Panc1 (cell line): ENCODE measurements at regions not wholly inside any gene's neighbourhood (a gene's known extent, or its start where the extent isn't known, plus 50 kb on each side); places are given as distances from the start of the nearest gene placed in this dataset.

Experiments
- POLR2AphosphoS5 ChIP-seq: IDR thresholded peaks from 2 replicates; pipeline ENCODE4 v1.6.1; 2012; ENCODE audit warnings: mild to moderate bottlenecking, low read depth, low read length, moderate library complexity
- TCF7L2 ChIP-seq: IDR thresholded peaks from 2 replicates; pipeline ENCODE4 v1.6.1; 2011; ENCODE audit warnings: mild to moderate bottlenecking, low read depth, low read length, inconsistent platforms
- TF ChIP-seq, protein P1 (sequence below): fragments of 450-650 bp; IDR thresholded peaks from 2 replicates; pipeline ENCODE4 v1.5.1; 2017; ENCODE audit warnings: mild to moderate bottlenecking
- TF ChIP-seq, protein P2 (sequence below), 2 experiments: IDR thresholded peaks; 2 replicates each; pipeline ENCODE4 v1.6.1; 2011 to 2012; ENCODE audit warnings: low read depth in 2 of 2, control low read depth in 1 of 2, low read length in 1 of 2, mild to moderate bottlenecking in 1 of 2, moderate library complexity in 1 of 2; ENCODE audit not compliant: insufficient read depth in 1 of 2

DNA sequence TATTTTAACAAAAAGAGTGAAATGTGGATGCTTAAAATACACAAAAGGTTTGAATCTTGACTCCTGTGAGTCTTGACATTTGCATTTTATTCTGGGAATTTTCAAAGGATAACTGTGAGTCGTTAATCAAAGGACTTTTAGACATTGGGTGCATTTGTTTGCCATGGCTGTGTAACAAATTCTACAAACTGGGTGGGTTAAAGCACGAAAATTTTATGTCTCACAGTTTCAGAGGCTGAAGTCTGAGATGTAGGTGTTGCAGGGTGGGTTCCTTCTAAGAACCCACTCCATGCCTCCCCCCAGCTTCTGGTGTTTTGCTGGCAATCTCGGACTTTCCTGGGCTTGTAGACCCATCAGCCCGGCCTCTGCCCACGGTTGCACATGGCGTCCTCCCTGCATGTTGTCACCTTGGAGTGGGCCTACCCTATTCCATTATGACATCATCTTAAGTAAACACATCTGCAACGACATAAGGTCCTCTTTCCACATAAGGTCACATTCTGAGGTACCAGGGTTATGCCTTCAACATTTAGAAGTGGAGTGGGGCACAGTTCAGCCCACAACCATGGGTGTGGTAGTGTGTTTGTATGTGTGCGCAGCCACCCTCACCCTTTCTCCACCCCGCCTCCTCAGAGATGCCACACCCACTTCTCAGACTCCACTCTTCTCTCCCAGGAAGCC is 113.1 kb downstream of the FOXA2 start:
- TF ChIP-seq, protein P1, sequence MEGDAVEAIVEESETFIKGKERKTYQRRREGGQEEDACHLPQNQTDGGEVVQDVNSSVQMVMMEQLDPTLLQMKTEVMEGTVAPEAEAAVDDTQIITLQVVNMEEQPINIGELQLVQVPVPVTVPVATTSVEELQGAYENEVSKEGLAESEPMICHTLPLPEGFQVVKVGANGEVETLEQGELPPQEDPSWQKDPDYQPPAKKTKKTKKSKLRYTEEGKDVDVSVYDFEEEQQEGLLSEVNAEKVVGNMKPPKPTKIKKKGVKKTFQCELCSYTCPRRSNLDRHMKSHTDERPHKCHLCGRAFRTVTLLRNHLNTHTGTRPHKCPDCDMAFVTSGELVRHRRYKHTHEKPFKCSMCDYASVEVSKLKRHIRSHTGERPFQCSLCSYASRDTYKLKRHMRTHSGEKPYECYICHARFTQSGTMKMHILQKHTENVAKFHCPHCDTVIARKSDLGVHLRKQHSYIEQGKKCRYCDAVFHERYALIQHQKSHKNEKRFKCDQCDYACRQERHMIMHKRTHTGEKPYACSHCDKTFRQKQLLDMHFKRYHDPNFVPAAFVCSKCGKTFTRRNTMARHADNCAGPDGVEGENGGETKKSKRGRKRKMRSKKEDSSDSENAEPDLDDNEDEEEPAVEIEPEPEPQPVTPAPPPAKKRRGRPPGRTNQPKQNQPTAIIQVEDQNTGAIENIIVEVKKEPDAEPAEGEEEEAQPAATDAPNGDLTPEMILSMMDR: no peak
- TF ChIP-seq TCF7L2 (no peak), POLR2AphosphoS5 (no peak)
- TF ChIP-seq, protein P2, sequence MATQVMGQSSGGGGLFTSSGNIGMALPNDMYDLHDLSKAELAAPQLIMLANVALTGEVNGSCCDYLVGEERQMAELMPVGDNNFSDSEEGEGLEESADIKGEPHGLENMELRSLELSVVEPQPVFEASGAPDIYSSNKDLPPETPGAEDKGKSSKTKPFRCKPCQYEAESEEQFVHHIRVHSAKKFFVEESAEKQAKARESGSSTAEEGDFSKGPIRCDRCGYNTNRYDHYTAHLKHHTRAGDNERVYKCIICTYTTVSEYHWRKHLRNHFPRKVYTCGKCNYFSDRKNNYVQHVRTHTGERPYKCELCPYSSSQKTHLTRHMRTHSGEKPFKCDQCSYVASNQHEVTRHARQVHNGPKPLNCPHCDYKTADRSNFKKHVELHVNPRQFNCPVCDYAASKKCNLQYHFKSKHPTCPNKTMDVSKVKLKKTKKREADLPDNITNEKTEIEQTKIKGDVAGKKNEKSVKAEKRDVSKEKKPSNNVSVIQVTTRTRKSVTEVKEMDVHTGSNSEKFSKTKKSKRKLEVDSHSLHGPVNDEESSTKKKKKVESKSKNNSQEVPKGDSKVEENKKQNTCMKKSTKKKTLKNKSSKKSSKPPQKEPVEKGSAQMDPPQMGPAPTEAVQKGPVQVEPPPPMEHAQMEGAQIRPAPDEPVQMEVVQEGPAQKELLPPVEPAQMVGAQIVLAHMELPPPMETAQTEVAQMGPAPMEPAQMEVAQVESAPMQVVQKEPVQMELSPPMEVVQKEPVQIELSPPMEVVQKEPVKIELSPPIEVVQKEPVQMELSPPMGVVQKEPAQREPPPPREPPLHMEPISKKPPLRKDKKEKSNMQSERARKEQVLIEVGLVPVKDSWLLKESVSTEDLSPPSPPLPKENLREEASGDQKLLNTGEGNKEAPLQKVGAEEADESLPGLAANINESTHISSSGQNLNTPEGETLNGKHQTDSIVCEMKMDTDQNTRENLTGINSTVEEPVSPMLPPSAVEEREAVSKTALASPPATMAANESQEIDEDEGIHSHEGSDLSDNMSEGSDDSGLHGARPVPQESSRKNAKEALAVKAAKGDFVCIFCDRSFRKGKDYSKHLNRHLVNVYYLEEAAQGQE (IDR thresholded peaks at IDR 0.05; ENCODE audit: insufficient read depth in 1 of 2, low read depth in 2 of 2, low read length in 1 of 2): no peak
